NCI-H146 treated with DMSO at 0.1 percent for 48 hours (cell line): ENCODE measurements at regions not wholly inside any gene's neighbourhood (a gene's known extent, or its start where the extent isn't known, plus 50 kb on each side); places are given as distances from the start of the nearest gene placed in this dataset.
"Not testable (repeated sequence)": the region's sequence is repeated elsewhere in the genome, so short reads cannot be mapped to it uniquely, and the experiment has no call there.

Source experiments
- DNase-seq: peaks from one replicate; lab custom pipeline; 2025; ENCODE audit not compliant: unreplicated experiment; lab: John Stamatoyannopoulos, UW

DNA sequence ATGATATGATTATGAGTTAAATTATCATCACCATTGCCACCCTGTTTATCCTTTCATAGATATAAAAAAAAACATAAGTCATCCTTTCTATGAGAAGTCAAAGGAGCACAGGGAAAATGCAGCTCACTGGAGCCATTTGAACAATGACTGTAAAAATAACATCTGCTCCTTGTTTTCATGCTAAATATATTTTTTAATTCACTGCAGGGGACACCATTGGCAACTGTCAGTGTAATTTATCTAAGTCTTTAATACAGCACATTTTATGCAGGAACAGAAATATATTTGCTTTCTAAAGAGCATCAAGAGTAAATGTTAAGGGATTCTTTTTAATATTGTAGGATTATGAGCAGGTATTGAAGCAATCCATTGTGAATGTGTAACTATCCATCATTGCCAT, 371.3 kb downstream of the ZBBX start:
- DNase-seq, result no peak

GRCh38 chr3:167001374-167001773, 378.7 kb downstream of the ZBBX start:
- no peak for DNase-seq

DNA sequence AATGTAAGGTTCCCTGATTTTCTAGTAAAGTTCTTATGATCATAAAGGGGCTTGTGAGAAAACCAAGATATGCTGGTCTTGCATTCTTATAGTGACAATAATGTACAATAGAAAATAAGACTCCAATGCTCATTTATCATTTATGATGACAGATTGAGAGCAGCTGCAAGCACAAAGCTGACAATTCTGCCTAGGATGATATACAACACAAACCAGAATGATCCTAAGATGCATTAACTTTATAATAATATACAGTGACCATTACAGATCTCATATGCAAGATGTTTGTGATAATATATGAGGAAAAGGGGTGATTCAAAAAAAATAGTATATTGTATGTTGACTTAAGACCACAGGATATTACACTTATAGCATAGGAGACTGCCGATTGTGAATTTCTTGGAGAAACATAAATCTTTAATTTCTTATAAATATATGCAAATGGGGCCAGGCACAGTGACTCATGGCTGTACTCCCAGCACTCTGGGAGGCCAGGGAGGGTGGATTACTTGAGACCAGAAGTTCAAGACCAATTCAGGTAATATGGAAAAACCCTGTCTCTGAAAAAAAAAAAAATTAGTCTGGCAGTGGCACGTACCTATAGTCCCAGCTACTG, 387.0 kb downstream of the ZBBX start:
- DNase-seq, result peak; percentile 67

GRCh38 chr3:166986000-166986399, 394.1 kb downstream of the ZBBX start:
- DNase-seq, result no peak

- DNase-seq, result not testable (repeated sequence)
These were observed 404.3 kb downstream of the ZBBX start for GRCh38 chr3:166975796-166976195.

- not testable (repeated sequence) for DNase-seq
These were observed 412.4 kb downstream of the ZBBX start for GRCh38 chr3:166967714-166968113.

DNA sequence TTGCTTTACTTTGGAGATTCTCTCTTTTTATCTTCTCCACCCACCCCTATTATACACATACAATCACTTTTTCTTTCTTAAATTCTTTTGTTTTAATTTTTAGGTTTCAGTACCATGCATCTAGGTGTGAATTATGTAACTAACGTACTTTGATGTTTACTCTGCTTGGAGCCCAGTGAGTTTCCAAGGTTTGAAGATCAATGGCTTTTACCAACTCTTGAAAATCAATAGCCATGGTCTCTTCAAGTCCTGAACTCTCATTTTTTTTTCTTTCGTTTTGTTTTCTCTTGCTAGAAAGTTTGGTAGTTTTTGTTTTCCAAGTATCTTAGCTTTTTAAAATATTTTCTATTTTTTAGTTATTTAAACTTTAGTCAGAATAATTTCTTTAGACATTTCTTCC, 417.2 kb downstream of the ZBBX start:
- DNase-seq, result no peak

DNA sequence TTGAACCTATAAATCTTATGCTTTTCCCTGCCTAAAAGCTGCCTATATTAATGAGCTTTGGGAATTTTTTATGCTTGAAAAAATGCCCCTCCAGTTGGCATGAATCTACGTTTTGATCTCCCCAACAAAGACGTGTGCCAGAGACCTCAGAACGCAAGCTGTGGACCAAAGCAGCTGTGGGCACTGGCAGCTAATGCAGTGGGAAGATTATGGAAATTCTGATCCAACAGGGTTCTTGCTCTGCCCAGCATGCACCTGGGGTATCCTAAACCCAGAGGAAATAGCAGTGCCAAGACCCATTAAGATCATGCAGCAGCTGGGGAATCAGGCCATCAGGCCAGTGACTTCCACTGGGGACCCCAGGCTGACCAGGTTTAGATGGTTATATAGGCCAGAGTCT, 423.0 kb downstream of the ZBBX start:
- no peak for DNase-seq

DNA sequence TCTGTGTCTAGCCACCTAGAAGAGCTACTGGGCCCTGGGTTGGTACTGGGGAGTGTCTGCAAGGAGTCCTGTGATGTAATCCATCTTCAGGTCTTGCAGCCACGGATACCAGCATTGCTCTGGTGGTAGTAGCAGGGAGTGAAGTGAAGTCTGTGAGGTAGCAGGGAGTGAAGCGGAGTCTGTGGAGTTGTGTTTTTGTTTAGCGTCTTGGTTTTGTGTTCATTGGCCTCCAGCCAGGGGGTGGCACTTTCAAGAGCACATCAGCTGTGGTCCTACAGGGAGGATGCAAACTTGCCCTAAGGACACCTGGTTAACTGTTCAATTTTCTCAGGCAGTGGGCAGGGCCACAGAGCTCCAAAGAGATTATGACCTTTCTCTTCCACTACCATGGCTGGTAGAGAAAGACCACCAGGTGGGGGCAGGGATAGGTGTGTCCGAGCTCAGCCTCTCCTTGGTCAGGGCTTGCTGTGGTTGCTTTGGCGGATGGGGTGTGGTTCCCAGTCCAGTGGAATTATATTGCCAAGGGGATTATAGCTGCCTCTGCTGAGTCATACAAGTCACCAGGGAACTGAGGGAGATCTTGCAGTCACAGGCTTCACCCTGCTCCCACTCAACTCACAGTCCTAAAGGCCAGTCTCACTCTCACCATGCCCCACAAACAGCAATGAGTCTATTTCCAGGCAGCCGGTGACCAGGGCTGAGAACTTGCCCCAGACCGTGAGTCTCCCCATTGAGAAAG, 424.7 kb downstream of the ZBBX start:
- DNase-seq, result no peak

DNA sequence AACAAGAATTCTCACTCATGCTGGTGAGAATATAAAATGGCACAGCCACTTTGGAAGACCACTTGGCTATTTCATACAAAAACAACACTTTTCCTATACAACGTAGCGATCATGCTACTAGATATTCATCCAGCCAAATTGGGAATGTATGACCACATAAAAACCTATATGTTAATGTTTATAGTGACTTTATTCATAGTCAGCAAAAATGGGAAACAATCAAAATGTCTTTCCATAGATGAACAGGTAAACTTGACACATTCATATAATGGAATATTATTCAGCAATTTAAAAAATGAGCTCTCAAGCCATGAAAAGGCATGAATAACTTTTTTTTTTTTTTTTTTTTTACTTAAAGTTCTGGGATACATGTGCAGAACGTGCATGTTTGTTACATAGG, 445.2 kb downstream of the ZBBX start:
- DNase-seq, result no peak

- DNase-seq, result no peak
These were observed 462.7 kb downstream of the ZBBX start for GRCh38 chr3:166917437-166917836.

DNA sequence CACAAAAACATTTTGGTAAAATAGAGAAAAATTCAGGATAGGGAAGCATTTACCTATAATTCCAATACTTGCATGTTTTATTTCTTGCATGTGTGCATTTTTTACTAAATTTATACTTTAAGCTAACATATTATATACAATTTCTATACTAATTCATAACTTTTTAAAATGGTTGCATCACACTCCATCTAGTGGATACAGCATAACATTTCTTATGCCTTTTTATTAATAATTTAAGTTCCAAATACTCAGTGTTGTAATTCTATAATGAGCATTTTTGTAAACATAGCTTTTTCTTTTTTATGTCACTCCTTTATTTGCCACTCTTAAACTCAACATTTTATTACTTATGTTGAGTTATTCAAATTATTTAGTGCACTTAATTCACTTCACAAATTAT, 477.7 kb downstream of the ZBBX start:
- no peak for DNase-seq

GRCh38 chr3:166900866-166901577, 479.1 kb downstream of the ZBBX start:
- no peak for DNase-seq

GRCh38 chr3:166897811-166898210, 482.3 kb downstream of the ZBBX start:
- no peak for DNase-seq

- no peak for DNase-seq
These were observed 490.9 kb downstream of the ZBBX start for GRCh38 chr3:166889241-166889640.

DNA sequence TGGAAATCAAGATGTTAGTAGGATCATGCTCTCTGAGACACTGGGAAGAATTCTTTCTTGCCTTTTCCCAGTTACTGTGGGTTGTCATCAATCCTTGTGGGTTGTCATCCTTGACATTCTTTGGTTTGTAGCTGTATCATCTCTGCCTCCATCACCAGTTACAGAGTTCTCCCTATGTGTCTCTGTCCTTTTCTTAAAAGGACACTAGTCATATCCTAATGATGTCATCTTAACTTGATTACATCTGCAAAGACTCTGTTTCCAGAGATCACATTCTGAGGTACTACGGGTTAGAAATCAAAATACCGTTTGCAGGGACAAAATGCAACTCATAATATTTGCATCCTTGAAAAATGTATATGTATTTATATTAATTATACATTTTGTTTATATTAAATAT, 500.4 kb downstream of the ZBBX start:
- no peak for DNase-seq

DNA sequence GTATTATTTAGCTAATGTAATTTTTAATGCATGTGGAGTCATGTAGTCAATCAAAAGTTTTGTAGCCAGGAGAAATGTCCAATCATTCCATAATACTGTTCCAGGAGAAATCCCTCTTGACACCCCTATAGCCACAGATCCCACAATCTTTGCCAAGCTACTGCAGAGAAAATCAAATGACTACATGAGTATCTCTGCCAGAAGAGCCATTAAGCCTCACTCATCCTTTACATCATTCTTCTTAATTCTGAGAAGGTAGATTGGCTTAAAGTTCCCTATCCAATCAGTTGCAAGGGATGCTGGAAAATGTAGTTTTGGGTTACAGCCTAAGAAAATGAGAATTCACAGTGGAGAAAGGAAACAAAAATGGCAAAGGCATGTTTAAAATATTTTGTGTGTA, 502.1 kb downstream of the ZBBX start:
- DNase-seq, result no peak

GRCh38 chr3:166864473-166865467, 515.3 kb downstream of the ZBBX start:
- DNase-seq, result no peak

DNA sequence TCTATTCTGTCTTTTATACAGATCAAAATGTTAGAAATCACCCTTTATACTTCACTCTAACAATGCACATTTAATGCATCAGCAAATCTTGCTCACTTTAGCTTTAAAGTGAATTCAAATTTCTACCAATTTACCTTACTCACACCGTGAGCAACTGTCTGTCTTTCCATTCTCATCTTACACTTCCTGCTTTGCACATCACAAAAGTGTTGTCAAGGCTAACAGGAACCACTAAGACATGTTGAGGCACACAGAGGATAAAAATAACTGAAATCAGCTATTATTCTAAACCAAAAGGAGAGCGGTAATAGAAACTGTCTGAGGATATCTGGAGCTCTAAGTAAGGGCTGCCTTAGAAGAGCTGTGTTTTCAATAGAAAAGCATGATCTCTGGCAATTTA, 519.9 kb downstream of the ZBBX start:
- DNase-seq, result no peak

GRCh38 chr3:166844329-166844728, 535.8 kb downstream of the ZBBX start:
- DNase-seq, result no peak

GRCh38 chr3:166842784-166843183, 537.3 kb downstream of the ZBBX start:
- DNase-seq, result not testable (repeated sequence)
